IMR-90 (cell line): ENCODE measurements at regions not wholly inside any gene's neighbourhood (a gene's known extent, or its start where the extent isn't known, plus 50 kb on each side); places are given as distances from the start of the nearest gene placed in this dataset.

ENCODE experiments used
- ATAC-seq: fragments of 200-7000 bp; cut with Tn5 transposase; 2 replicates; pipeline ENCODE4 v1.9.1; 2020; ENCODE audit warnings: low read depth, mild to moderate bottlenecking, moderate library complexity
- BruUV-seq: library from RNA; stranded (reverse); fragments of 400-500 nt; replicated peaks from 2 replicates; lab custom pipeline; 2021; lab: Mats Ljungman, UMichigan
- CTCF ChIA-PET: fragments of 300-600 bp; formaldehyde crosslinking; extraction: SDS; loops from one replicate; lab custom pipeline; 2021; ENCODE audit warnings: antibody characterized with exemption; lab: Yijun Ruan, JAX
- POLR2A ChIA-PET: fragments of 300-600 bp; sonication (Branson Sonifier 250); formaldehyde crosslinking; loops from one replicate; lab custom pipeline; 2022; ENCODE audit warnings: antibody characterized with exemption; ENCODE audit not compliant: unreplicated experiment; lab: Charles Lee
- DNase-seq: peaks from one replicate; pipeline ENCODE4 v3.0.0; 2013
- H2AFZ ChIP-seq: replicated peaks from 2 replicates; pipeline ENCODE3; 2013; ENCODE audit warnings: low read length, mild to moderate bottlenecking; ENCODE audit not compliant: poor library complexity
- H2AK5ac ChIP-seq: 2 replicates; pipeline ENCODE4 v1.6.1; 2013; ENCODE audit warnings: low read depth, low read length, inconsistent platforms
- H2AK9ac ChIP-seq: replicated peaks from 2 replicates; pipeline ENCODE3; 2013; ENCODE audit warnings: mild to moderate bottlenecking, low read depth, low read length, moderate library complexity; ENCODE audit not compliant: poor library complexity
- H2BK120ac ChIP-seq: 2 replicates; pipeline ENCODE4 v1.6.1; 2013; ENCODE audit warnings: low read depth, low read length, inconsistent platforms
- H2BK15ac ChIP-seq: 3 replicates; pipeline ENCODE4 v1.6.1; 2013; ENCODE audit warnings: low read depth, low read length, inconsistent platforms
- H2BK20ac ChIP-seq: 2 replicates; pipeline ENCODE4 v1.6.1; 2013; ENCODE audit warnings: low read depth, mild to moderate bottlenecking, inconsistent platforms, low read length, moderate library complexity
- H2BK5ac ChIP-seq: 2 replicates; pipeline ENCODE4 v1.6.1; 2013; ENCODE audit warnings: mild to moderate bottlenecking, low read depth, low read length, inconsistent platforms; ENCODE audit not compliant: poor library complexity, severe bottlenecking
- H3K14ac ChIP-seq: replicated peaks from 2 replicates; pipeline ENCODE4 v1.6.1; 2013; ENCODE audit warnings: low read depth, low read length, inconsistent platforms
- H3K18ac ChIP-seq: 2 replicates; pipeline ENCODE4 v1.6.1; 2013; ENCODE audit warnings: low read depth, low read length, control low read depth
- H3K23ac ChIP-seq: 2 replicates; pipeline ENCODE4 v1.6.1; 2013; ENCODE audit warnings: low read depth, low read length, inconsistent platforms
- H3K27ac ChIP-seq: 2 replicates; pipeline ENCODE4 v1.5.1; 2013; ENCODE audit warnings: mild to moderate bottlenecking, control low read depth, low read length; ENCODE audit not compliant: insufficient read depth
- H3K27me3 ChIP-seq: 2 replicates; pipeline ENCODE4 v1.6.1; 2013; ENCODE audit warnings: low read length; ENCODE audit not compliant: control insufficient read depth, insufficient read depth
- H3K36me3 ChIP-seq: 2 replicates; pipeline ENCODE4 v1.6.1; 2013; ENCODE audit warnings: low read length, mixed read lengths; ENCODE audit not compliant: control insufficient read depth, insufficient read depth
- H3K4ac ChIP-seq: 2 replicates; pipeline ENCODE4 v1.6.1; 2013; ENCODE audit warnings: low read depth, low read length, inconsistent platforms
- H3K4me1 ChIP-seq: 2 replicates; pipeline ENCODE4 v1.6.1; 2013; ENCODE audit warnings: low read length, mixed read lengths; ENCODE audit not compliant: control insufficient read depth, insufficient read depth
- H3K4me2 ChIP-seq: 2 replicates; pipeline ENCODE4 v1.6.1; 2013; ENCODE audit warnings: low read depth, mild to moderate bottlenecking, control low read depth, low read length, moderate library complexity
- H3K4me3 ChIP-seq: 2 replicates; pipeline ENCODE4 v1.5.1; 2013; ENCODE audit warnings: low read depth, mild to moderate bottlenecking, control low read depth, low read length, moderate library complexity; ENCODE audit not compliant: insufficient read depth
- H3K56ac ChIP-seq: 2 replicates; pipeline ENCODE4 v1.6.1; 2013; ENCODE audit warnings: low read length, inconsistent platforms; ENCODE audit not compliant: insufficient read depth; ENCODE audit errors: extremely low read depth
- H3K79me1 ChIP-seq, 2 experiments: 2 replicates each; pipeline ENCODE4 v1.6.1; 2013; ENCODE audit warnings: low read length in 2 of 2, inconsistent platforms in 1 of 2, low read depth in 1 of 2
- H3K9ac ChIP-seq: 2 replicates; pipeline ENCODE4 v1.6.1; 2013; ENCODE audit warnings: low read depth, low read length, control low read depth
- H3K9me1 ChIP-seq: 2 replicates; pipeline ENCODE4 v1.6.1; 2013; ENCODE audit warnings: low read length, inconsistent platforms; ENCODE audit not compliant: insufficient read depth
- H3K9me3 ChIP-seq: 2 replicates; pipeline ENCODE4 v1.6.1; 2013; ENCODE audit warnings: low read length; ENCODE audit not compliant: control insufficient read depth, insufficient read depth
- H4K20me1 ChIP-seq: 2 replicates; pipeline ENCODE4 v1.6.1; 2013; ENCODE audit warnings: low read length, inconsistent platforms; ENCODE audit not compliant: insufficient read depth
- H4K5ac ChIP-seq: 2 replicates; pipeline ENCODE4 v1.6.1; 2013; ENCODE audit warnings: mild to moderate bottlenecking, low read depth, low read length, control low read depth
- H4K8ac ChIP-seq, 2 experiments: 2 replicates each; pipeline ENCODE4 v1.6.1; 2013; ENCODE audit warnings: low read depth in 2 of 2, low read length in 2 of 2, control low read depth in 1 of 2, inconsistent platforms in 1 of 2
- H4K91ac ChIP-seq: 2 replicates; pipeline ENCODE4 v1.6.1; 2013; ENCODE audit warnings: low read depth, low read length, inconsistent platforms; ENCODE audit not compliant: insufficient read depth
- BHLHE40 ChIP-seq: fragments of 150-350 bp; IDR thresholded peaks from 2 replicates; pipeline ENCODE4 v1.6.1; 2016; ENCODE audit warnings: mild to moderate bottlenecking, low read depth, low read length
- CEBPB ChIP-seq: IDR thresholded peaks from 2 replicates; pipeline ENCODE4 v1.6.1; 2012; ENCODE audit warnings: low read depth, low read length, improper control_type of control experiment
- CHD1 ChIP-seq: IDR thresholded peaks from 2 replicates; pipeline ENCODE4 v1.6.1; 2012; ENCODE audit warnings: low read depth, low read length, improper control_type of control experiment
- FOS ChIP-seq: fragments of 150-350 bp; IDR thresholded peaks from 2 replicates; pipeline ENCODE4 v1.6.1; 2016; ENCODE audit warnings: low read depth, low read length
- MAFK ChIP-seq: IDR thresholded peaks from 2 replicates; pipeline ENCODE4 v1.6.1; 2012; ENCODE audit warnings: low read depth, low read length, improper control_type of control experiment
- MAZ ChIP-seq: IDR thresholded peaks from 2 replicates; pipeline ENCODE4 v1.6.1; 2012; ENCODE audit warnings: low read depth, mild to moderate bottlenecking, low read length, improper control_type of control experiment, moderate library complexity, borderline replicate concordance
- MXI1 ChIP-seq: IDR thresholded peaks from 2 replicates; pipeline ENCODE4 v1.6.1; 2012; ENCODE audit warnings: low read depth, mild to moderate bottlenecking, low read length, moderate library complexity, borderline replicate concordance
- NFE2L2 ChIP-seq: fragments of 150-350 bp; IDR thresholded peaks from 2 replicates; pipeline ENCODE4 v1.6.1; 2016; ENCODE audit warnings: low read depth, mild to moderate bottlenecking, low read length
- POLR2A ChIP-seq: IDR thresholded peaks from 2 replicates; pipeline ENCODE4 v1.6.1; 2012; ENCODE audit warnings: mild to moderate bottlenecking, low read depth, low read length
- RAD21 ChIP-seq: IDR thresholded peaks from 2 replicates; pipeline ENCODE4 v1.6.1; 2012; ENCODE audit warnings: low read length, improper control_type of control experiment
- RCOR1 ChIP-seq: IDR thresholded peaks from 2 replicates; pipeline ENCODE4 v1.6.1; 2012; ENCODE audit warnings: mild to moderate bottlenecking, low read length, improper control_type of control experiment; ENCODE audit not compliant: insufficient replicate concordance
- RFX5 ChIP-seq: IDR thresholded peaks from 2 replicates; pipeline ENCODE4 v1.8.0; 2012; ENCODE audit warnings: low read depth, mild to moderate bottlenecking, low read length, moderate library complexity
- SMC3 ChIP-seq: fragments of 150-350 bp; IDR thresholded peaks from 2 replicates; pipeline ENCODE4 v1.6.1; 2016; ENCODE audit warnings: low read depth, mild to moderate bottlenecking, antibody characterized with exemption, low read length, moderate library complexity
- USF2 ChIP-seq: fragments of 150-350 bp; IDR thresholded peaks from 2 replicates; pipeline ENCODE4 v1.6.1; 2017; ENCODE audit warnings: mild to moderate bottlenecking, antibody characterized with exemption, low read length, low read depth
- WGBS, 2 experiments: methylation state at CpG; one replicate each; pipeline versions ENCODE4 v1.1.5 to v1.1.7; 2013; ENCODE audit warnings: missing lambda C conversion rate in 2 of 2; ENCODE audit not compliant: insufficient read length in 1 of 2; ENCODE audit errors: extremely low coverage in 2 of 2; 5-methylcytosine and 5-hydroxymethylcytosine counted together
- dilution Hi-C: fragments of 300-500 bp; cut with HindIII; formaldehyde crosslinking; loops from one replicate; pipeline ENCODE4 v1.14.3; 2018; ENCODE audit warnings: low sequenced_read_pairs; ENCODE audit not compliant: unreplicated experiment
- in situ Hi-C: fragments of 300-500 bp; cut with MboI; formaldehyde crosslinking; loops from 3 replicates; pipeline ENCODE4 v1.14.3; 2019; ENCODE audit warnings: low sequenced_read_pairs, inconsistent platforms, mixed read lengths
- intact Hi-C: fragments of 100-400 bp; cut with micrococcal nuclease; formaldehyde crosslinking; loops from 2 replicates; pipeline ENCODE4 v1.10.0; 2022
- TF ChIP-seq, protein P1 (sequence below): conservative IDR thresholded peaks from 2 replicates; pipeline ENCODE4 v1.5.1; 2012; ENCODE audit warnings: mild to moderate bottlenecking, low read depth, low read length, improper control_type of control experiment
- TF ChIP-seq, protein P2 (sequence below): fragments of 150-350 bp; IDR thresholded peaks from 2 replicates; pipeline ENCODE4 v1.6.1; 2016; ENCODE audit warnings: low read depth, mild to moderate bottlenecking, low read length, moderate library complexity, borderline replicate concordance

DNA sequence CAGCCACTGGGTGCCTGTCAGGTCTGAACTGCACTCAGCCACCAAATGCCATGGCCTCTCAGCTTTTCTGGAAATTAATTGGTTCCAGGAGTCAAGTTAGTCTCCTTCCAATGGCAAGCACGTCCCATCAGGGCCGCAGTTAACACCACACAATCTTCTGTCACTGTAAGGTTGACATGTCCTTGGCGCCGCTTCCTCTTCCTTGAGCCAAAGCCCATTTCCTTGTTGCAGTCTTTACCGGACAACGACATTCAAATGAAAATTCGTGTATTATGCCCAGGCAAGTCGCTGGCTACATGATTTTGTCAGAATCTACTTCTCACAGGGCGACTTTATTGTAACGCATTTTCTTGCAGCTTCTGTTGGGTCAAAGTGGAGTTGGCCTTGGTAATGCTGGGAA lies 430.6 kb upstream of the KAZN start:
- Histone ChIP-seq H2BK5ac (no peak overlapping the region), H3K18ac (no peak overlapping the region), H2AFZ (no peak overlapping the region), H3K9me1 (no peaks in the 10 kb centered on the region), H3K23ac (no peak overlapping the region), H3K4me2 (no peak overlapping the region), H2BK120ac (no peak overlapping the region), H4K8ac (no peak overlapping the region), H3K14ac (no peak overlapping the region), H3K9me3 (peaks cover 29% of the 10 kb centered on the region), H4K91ac (no peak overlapping the region), H3K4me3 (no peak overlapping the region), H4K20me1 (no peaks in the 10 kb centered on the region), H3K56ac (no peak overlapping the region), H3K36me3 (no peaks in the 10 kb centered on the region), H3K4me1 (no peaks in the 10 kb centered on the region), H2AK5ac (no peak overlapping the region), H2BK15ac (no peak overlapping the region), H3K9ac (no peak overlapping the region), H3K27ac (no peak overlapping the region), H4K5ac (no peak overlapping the region), H2AK9ac (no peak overlapping the region), H2BK20ac (no peak overlapping the region), H3K27me3 (no peaks in the 10 kb centered on the region), H3K79me1 (no peaks in the 10 kb centered on the region), H3K4ac (no peak overlapping the region)
- no TSS peak for BruUV-seq
- dilution Hi-C loops (no loop called here), intact Hi-C loops (no loop called here), in situ Hi-C loops (no loop called here)
- ChIA-PET POLR2A (no interaction called here), CTCF (no interaction called here)
- DNase-seq, result no peak
- WGBS, 2 experiments, result no CpG with 5 or more reads among the region's 10 CpGs
- TF ChIP-seq BHLHE40, result no peak
- TF ChIP-seq MXI1, result no peak
- TF ChIP-seq RCOR1, result no peak
- no peak for TF ChIP-seq SMC3
- TF ChIP-seq, protein P1, sequence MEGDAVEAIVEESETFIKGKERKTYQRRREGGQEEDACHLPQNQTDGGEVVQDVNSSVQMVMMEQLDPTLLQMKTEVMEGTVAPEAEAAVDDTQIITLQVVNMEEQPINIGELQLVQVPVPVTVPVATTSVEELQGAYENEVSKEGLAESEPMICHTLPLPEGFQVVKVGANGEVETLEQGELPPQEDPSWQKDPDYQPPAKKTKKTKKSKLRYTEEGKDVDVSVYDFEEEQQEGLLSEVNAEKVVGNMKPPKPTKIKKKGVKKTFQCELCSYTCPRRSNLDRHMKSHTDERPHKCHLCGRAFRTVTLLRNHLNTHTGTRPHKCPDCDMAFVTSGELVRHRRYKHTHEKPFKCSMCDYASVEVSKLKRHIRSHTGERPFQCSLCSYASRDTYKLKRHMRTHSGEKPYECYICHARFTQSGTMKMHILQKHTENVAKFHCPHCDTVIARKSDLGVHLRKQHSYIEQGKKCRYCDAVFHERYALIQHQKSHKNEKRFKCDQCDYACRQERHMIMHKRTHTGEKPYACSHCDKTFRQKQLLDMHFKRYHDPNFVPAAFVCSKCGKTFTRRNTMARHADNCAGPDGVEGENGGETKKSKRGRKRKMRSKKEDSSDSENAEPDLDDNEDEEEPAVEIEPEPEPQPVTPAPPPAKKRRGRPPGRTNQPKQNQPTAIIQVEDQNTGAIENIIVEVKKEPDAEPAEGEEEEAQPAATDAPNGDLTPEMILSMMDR, result no peak
- TF ChIP-seq, protein P2, sequence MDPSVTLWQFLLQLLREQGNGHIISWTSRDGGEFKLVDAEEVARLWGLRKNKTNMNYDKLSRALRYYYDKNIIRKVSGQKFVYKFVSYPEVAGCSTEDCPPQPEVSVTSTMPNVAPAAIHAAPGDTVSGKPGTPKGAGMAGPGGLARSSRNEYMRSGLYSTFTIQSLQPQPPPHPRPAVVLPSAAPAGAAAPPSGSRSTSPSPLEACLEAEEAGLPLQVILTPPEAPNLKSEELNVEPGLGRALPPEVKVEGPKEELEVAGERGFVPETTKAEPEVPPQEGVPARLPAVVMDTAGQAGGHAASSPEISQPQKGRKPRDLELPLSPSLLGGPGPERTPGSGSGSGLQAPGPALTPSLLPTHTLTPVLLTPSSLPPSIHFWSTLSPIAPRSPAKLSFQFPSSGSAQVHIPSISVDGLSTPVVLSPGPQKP, result no peak
- TF ChIP-seq MAFK, result no peak
- TF ChIP-seq NFE2L2, result no peak
- no peak for TF ChIP-seq MAZ
- TF ChIP-seq RFX5, result no peak
- no peak for TF ChIP-seq POLR2A
- TF ChIP-seq FOS, result no peak
- no peak for TF ChIP-seq CEBPB
- TF ChIP-seq USF2, result no peak
- no peak for TF ChIP-seq CHD1
- no peak for TF ChIP-seq RAD21
- no peak for ATAC-seq
